ENCODE measurements at regions not wholly inside any gene's neighbourhood (a gene's known extent, or its start where the extent isn't known, plus 50 kb on each side); places are given as distances from the start of the nearest gene placed in this dataset.

DNA sequence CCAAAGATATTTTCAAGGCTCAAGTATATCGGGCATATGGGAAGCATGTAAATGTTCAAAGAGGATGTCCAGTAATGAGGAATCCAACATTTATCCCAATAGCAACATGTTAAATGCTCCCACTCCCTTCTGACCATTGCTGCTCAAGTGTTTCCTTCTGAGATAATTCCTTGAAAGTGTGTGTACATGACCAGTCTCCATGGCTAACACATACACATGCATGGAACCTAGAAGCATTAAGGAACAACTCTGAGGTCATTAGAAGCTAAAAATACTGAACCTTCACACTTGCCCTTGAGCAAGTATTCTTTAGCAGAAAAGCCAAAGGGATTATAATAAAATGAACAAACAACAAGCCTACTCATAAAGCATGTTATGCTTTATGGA lies 433.8 kb upstream of the TCF4 start:
- no peak for TF ChIP-seq GATA2 (IDR thresholded peaks at IDR 0.05; ENCODE audit: low read depth, low read length)
- no peak for TF ChIP-seq GATA3 (IDR thresholded peaks at IDR 0.05; ENCODE audit: low read depth, low read length)

All from SH-SY5Y (cell line).